Smooth muscle cell (in vitro differentiated cells): ENCODE measurements at regions not wholly inside any gene's neighbourhood (a gene's known extent, or its start where the extent isn't known, plus 50 kb on each side); places are given as distances from the start of the nearest gene placed in this dataset.

ENCODE experiments used
- DNase-seq: peaks from one replicate; lab custom pipeline; 2025; ENCODE audit not compliant: unreplicated experiment; lab: John Stamatoyannopoulos, UW
- H2AFZ ChIP-seq: fragments of 200-600 bp; sonication (generic); 2 replicates; pipeline ENCODE4 v1.6.0; 2016; ENCODE audit warnings: antibody characterized with exemption, low read depth, mild to moderate bottlenecking
- H3F3A ChIP-seq: fragments of 200-600 bp; sonication (generic); 2 replicates; pipeline ENCODE4 v1.6.0; 2017; ENCODE audit warnings: antibody characterized with exemption, low read depth
- H3K27ac ChIP-seq: fragments of 200-600 bp; sonication (generic); 2 replicates; pipeline ENCODE4 v1.5.1; 2016; ENCODE audit warnings: low read depth, mild to moderate bottlenecking
- H3K27me3 ChIP-seq: fragments of 200-600 bp; sonication (generic); 2 replicates; pipeline ENCODE4 v1.6.1; 2016; ENCODE audit warnings: low read depth, mild to moderate bottlenecking
- H3K36me3 ChIP-seq: fragments of 200-600 bp; sonication (generic); 2 replicates; pipeline ENCODE4 v1.5.1; 2016; ENCODE audit warnings: low read depth
- H3K4me1 ChIP-seq: fragments of 200-600 bp; sonication (generic); 2 replicates; pipeline ENCODE4 v1.5.1; 2016; ENCODE audit warnings: low read depth
- H3K4me2 ChIP-seq: fragments of 200-600 bp; sonication (generic); 2 replicates; pipeline ENCODE4 v1.6.0; 2016; ENCODE audit warnings: mild to moderate bottlenecking
- H3K4me3 ChIP-seq: fragments of 200-600 bp; sonication (generic); 2 replicates; pipeline ENCODE4 v1.5.1; 2016; ENCODE audit warnings: mild to moderate bottlenecking
- H3K79me2 ChIP-seq: fragments of 200-600 bp; sonication (generic); 2 replicates; pipeline ENCODE4 v1.6.0; 2016; ENCODE audit warnings: low read depth, mild to moderate bottlenecking
- H3K9ac ChIP-seq: fragments of 200-600 bp; sonication (generic); 2 replicates; pipeline ENCODE4 v1.6.0; 2016; ENCODE audit warnings: low read depth
- H3K9me3 ChIP-seq: fragments of 200-600 bp; sonication (generic); replicated peaks from 2 replicates; pipeline ENCODE4 v1.5.1; 2016; ENCODE audit warnings: low read depth
- H4K20me1 ChIP-seq: fragments of 200-600 bp; sonication (generic); 2 replicates; pipeline ENCODE4 v1.6.0; 2016; ENCODE audit warnings: low read depth
- WGBS: methylation state at CpG from one replicate; pipeline ENCODE4 v1.1.7; 2016; ENCODE audit warnings: low lambda C conversion rate; 5-methylcytosine and 5-hydroxymethylcytosine counted together
- TF ChIP-seq, protein P1 (sequence below): fragments of 200-600 bp; sonication (generic); IDR thresholded peaks from 2 replicates; pipeline ENCODE4 v1.5.1; 2017; ENCODE audit warnings: borderline replicate concordance, mild to moderate bottlenecking, antibody characterized with exemption; ENCODE audit not compliant: insufficient read depth, poor library complexity, severe bottlenecking

DNA sequence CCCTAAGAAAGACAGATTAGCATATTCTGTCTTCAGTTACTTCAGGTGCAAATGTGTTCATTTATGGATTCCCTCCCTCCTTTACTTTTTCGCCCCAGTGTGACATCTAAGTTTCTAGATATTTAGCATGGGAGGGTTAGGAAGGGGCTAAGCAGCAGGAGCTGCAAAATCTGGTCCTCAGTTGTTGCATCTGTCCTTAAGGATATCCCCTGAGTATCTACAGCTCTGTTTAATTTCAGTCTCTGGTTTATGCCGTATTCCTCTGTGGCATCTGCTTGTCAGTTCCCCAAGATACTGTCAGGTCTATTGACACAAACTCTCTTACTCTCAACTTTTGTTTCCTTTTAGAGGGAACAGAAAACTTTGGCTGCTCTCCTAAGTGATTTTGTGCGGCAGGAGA is 754.6 kb upstream of the MAP3K7 start:
- Histone ChIP-seq H3K27ac (no peak overlapping the region), H3K4me1 (peaks cover 14% of the 10 kb centered on the region), H3K9me3 (no peaks in the 10 kb centered on the region)

DNA sequence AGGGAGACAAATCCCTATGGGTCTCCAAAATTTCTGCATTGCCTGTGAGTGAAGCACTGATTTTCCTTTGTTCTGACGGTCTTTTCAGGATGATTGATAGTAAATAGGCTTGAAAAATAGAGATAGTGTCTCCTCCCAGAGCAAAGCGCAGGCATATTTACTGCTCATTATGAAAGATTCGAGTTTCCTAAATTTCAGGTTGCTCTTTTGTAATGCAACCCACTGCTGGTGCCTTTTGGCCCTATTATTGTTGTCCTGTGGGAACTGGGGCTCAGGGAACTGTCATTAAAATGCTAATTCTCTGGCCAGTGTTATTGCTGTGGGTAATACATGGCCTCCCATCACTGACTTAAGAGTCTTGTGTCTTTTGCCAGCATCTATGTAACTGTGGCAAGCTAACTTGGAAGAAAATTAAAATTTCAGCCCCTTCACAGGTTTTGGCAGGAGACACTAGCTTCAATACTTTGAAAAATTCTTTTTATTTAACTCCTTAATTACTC is 754.1 kb upstream of the MAP3K7 start:
- Histone ChIP-seq H3K9me3 (no peaks in the 10 kb centered on the region), H2AFZ (no peak overlapping the region), H3F3A (no peaks in the 10 kb centered on the region), H3K27me3 (peaks cover 12% of the 10 kb centered on the region), H3K4me2 (no peak overlapping the region), H3K9ac (no peak overlapping the region), H3K79me2 (no peaks in the 10 kb centered on the region), H3K4me3 (no peak overlapping the region), H4K20me1 (no peaks in the 10 kb centered on the region), H3K4me1 (peaks cover 14% of the 10 kb centered on the region), H3K27ac (no peak overlapping the region), H3K36me3 (no peaks in the 10 kb centered on the region)
- TF ChIP-seq, protein P1, sequence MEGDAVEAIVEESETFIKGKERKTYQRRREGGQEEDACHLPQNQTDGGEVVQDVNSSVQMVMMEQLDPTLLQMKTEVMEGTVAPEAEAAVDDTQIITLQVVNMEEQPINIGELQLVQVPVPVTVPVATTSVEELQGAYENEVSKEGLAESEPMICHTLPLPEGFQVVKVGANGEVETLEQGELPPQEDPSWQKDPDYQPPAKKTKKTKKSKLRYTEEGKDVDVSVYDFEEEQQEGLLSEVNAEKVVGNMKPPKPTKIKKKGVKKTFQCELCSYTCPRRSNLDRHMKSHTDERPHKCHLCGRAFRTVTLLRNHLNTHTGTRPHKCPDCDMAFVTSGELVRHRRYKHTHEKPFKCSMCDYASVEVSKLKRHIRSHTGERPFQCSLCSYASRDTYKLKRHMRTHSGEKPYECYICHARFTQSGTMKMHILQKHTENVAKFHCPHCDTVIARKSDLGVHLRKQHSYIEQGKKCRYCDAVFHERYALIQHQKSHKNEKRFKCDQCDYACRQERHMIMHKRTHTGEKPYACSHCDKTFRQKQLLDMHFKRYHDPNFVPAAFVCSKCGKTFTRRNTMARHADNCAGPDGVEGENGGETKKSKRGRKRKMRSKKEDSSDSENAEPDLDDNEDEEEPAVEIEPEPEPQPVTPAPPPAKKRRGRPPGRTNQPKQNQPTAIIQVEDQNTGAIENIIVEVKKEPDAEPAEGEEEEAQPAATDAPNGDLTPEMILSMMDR = no peak
- WGBS = 36% methylated on average over 3 of the region's 3 CpGs
- DNase-seq = no peak

More for the DNA sequence above, 754.6 kb upstream of the MAP3K7 start:
- H3K36me3 ChIP-seq = no peaks in the 10 kb centered on the region
- no peaks in the 10 kb centered on the region for H3F3A ChIP-seq
- 50% methylated on average over 3 of the region's 3 CpGs for WGBS
- no peak overlapping the region for H3K4me3 ChIP-seq
- no peaks in the 10 kb centered on the region for H3K79me2 ChIP-seq
- no peaks in the 10 kb centered on the region for H4K20me1 ChIP-seq
- no peak overlapping the region for H3K9ac ChIP-seq
- H3K4me2 ChIP-seq = no peak overlapping the region
- TF ChIP-seq, protein P1 = no peak
- no peak overlapping the region for H2AFZ ChIP-seq
- DNase-seq = no peak
- peaks cover 12% of the 10 kb centered on the region for H3K27me3 ChIP-seq

DNA sequence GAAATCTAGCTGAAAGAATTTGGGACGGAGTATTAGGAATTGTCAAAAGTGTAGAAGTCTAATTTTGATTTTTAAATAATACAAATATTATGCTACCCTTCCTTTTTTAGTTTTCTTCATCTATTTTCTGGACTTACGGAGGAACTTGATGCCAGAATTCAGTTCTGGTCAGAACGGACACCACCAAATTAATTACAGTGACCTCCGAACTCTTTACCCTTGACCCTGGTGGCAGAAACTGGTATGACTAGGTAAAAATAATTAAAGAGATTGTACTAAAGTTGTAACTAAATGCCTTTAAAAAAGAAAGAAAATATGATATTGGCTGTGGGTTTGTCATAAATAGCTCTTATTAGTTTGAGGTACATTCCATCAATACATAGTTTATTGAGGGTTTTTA is 751.1 kb upstream of the MAP3K7 start:
- TF ChIP-seq, protein P1 = peak; percentile 31
- Histone ChIP-seq H3K79me2 (no peaks in the 10 kb centered on the region), H3K4me1 (peaks cover 14% of the 10 kb centered on the region), H3K27me3 (peaks cover 12% of the 10 kb centered on the region), H3K27ac (no peak overlapping the region), H3K4me3 (no peak overlapping the region), H2AFZ (no peak overlapping the region), H4K20me1 (no peaks in the 10 kb centered on the region), H3K9ac (no peak overlapping the region), H3K36me3 (no peaks in the 10 kb centered on the region), H3K4me2 (no peak overlapping the region), H3K9me3 (no peaks in the 10 kb centered on the region), H3F3A (no peaks in the 10 kb centered on the region)
- DNase-seq = no peak
- WGBS = 95% methylated on average over 4 of the region's 4 CpGs

DNA sequence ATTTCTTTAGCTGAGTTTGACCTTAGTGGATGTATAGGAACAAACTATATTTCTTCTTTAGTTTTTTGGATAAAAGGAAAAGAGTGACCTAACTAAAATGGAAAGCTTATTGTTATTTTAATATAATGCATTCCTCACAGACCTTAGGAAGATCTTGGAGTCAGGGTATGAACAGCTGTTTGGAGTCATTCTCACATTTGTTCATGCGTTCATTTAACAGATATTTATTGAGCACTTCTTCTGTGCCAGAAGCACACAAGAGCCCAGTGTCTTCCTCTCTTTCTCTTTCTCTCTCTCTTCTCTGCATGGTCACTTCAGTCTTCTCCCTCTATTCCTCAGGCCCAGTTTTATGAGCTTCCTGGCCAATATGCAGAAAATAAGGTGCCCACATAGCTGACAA is 744.0 kb upstream of the MAP3K7 start:
- Histone ChIP-seq H3K79me2 (no peaks in the 10 kb centered on the region), H3K4me2 (no peak overlapping the region), H2AFZ (no peak overlapping the region), H3K4me1 (no peaks in the 10 kb centered on the region), H3K4me3 (no peak overlapping the region), H3F3A (no peaks in the 10 kb centered on the region), H3K36me3 (no peaks in the 10 kb centered on the region), H3K27ac (no peak overlapping the region), H3K9me3 (no peaks in the 10 kb centered on the region), H3K27me3 (no peaks in the 10 kb centered on the region), H3K9ac (no peak overlapping the region), H4K20me1 (no peaks in the 10 kb centered on the region)
- DNase-seq = no peak
- WGBS = 85% methylated on average over 1 of the region's 1 CpG
- TF ChIP-seq, protein P1 = no peak
